OCI-LY7 (cell line): ENCODE measurements at regions not wholly inside any gene's neighbourhood (a gene's known extent, or its start where the extent isn't known, plus 50 kb on each side); places are given as distances from the start of the nearest gene placed in this dataset.

Experiments
- BruUV-seq: library from RNA; stranded (reverse); fragments of 400-500 nt; replicated peaks from 2 replicates; lab custom pipeline; 2021; lab: Mats Ljungman, UMichigan
- CTCF ChIA-PET: fragments of 300-600 bp; sonication (Branson Sonifier 250); formaldehyde crosslinking; loops from one replicate; lab custom pipeline; 2022; ENCODE audit warnings: antibody characterized with exemption; ENCODE audit not compliant: unreplicated experiment; lab: Charles Lee
- POLR2A ChIA-PET: fragments of 300-600 bp; sonication (Branson Sonifier 250); formaldehyde crosslinking; loops from one replicate; lab custom pipeline; 2022; ENCODE audit warnings: antibody characterized with exemption; lab: Charles Lee
- DNase-seq: peaks from one replicate; pipeline ENCODE4 v3.0.0-alpha.2; 2015; ENCODE audit warnings: low spot score
- H2AFZ ChIP-seq: fragments of 200-600 bp; sonication (generic), shearing (Covaris generic); 2 replicates; pipeline ENCODE4 v1.6.1; 2014; ENCODE audit warnings: mild to moderate bottlenecking, antibody characterized with exemption, low read length, moderate library complexity
- H3K27ac ChIP-seq: fragments of 200-600 bp; sonication (generic); 2 replicates; pipeline ENCODE4 v1.5.1; 2014; ENCODE audit warnings: mixed run types, low read depth, mild to moderate bottlenecking, moderate library complexity, low read length, inconsistent platforms; ENCODE audit not compliant: poor library complexity, severe bottlenecking
- H3K36me3 ChIP-seq: fragments of 200-600 bp; sonication (generic); 2 replicates; pipeline ENCODE4 v1.6.1; 2014; ENCODE audit warnings: mild to moderate bottlenecking, antibody characterized with exemption, low read length, moderate library complexity, mixed read lengths; ENCODE audit not compliant: insufficient read depth
- H3K4me1 ChIP-seq: fragments of 200-600 bp; sonication (generic); 2 replicates; pipeline ENCODE4 v1.5.1; 2014; ENCODE audit warnings: mild to moderate bottlenecking, low read length; ENCODE audit not compliant: insufficient read depth, poor library complexity, severe bottlenecking
- H3K4me2 ChIP-seq: fragments of 200-600 bp; sonication (generic); 2 replicates; pipeline ENCODE4 v1.6.1; 2014; ENCODE audit warnings: mild to moderate bottlenecking, low read length
- H3K4me3 ChIP-seq: fragments of 200-600 bp; sonication (generic); 2 replicates; pipeline ENCODE4 v1.5.1; 2014; ENCODE audit warnings: mild to moderate bottlenecking, low read depth, low read length; ENCODE audit not compliant: poor library complexity, severe bottlenecking
- H3K79me2 ChIP-seq: fragments of 200-600 bp; sonication (generic); 2 replicates; pipeline ENCODE4 v1.6.1; 2016; ENCODE audit warnings: low read depth, mild to moderate bottlenecking, low read length, moderate library complexity, mixed read lengths; ENCODE audit not compliant: insufficient read depth
- H3K9me2 ChIP-seq: fragments of 200-600 bp; sonication (generic); 2 replicates; pipeline ENCODE4 v1.6.1; 2016; ENCODE audit warnings: mild to moderate bottlenecking, low read length, mixed read lengths; ENCODE audit not compliant: insufficient read depth
- H3K9me3 ChIP-seq: fragments of 200-600 bp; sonication (generic); 2 replicates; pipeline ENCODE4 v1.6.1; 2014; ENCODE audit warnings: mild to moderate bottlenecking, mixed run types, low read length, mixed read lengths
- H4K20me1 ChIP-seq: fragments of 200-600 bp; sonication (generic); 2 replicates; pipeline ENCODE4 v1.6.1; 2014; ENCODE audit warnings: mild to moderate bottlenecking, antibody characterized with exemption, low read length, moderate library complexity, mixed read lengths; ENCODE audit not compliant: insufficient read depth
- EZH2phosphoT487 ChIP-seq: fragments of 200-600 bp; sonication (generic); IDR thresholded peaks from 2 replicates; pipeline ENCODE4 v1.6.1; 2018; ENCODE audit warnings: low read depth, borderline replicate concordance, mild to moderate bottlenecking, mixed run types, antibody characterized with exemption, low read length, moderate library complexity, mixed read lengths
- intact Hi-C: fragments of 100-400 bp; cut with micrococcal nuclease; formaldehyde crosslinking; loops from one replicate; pipeline ENCODE4 v1.10.0; 2022; ENCODE audit not compliant: unreplicated experiment
- TF ChIP-seq, protein P1 (sequence below): fragments of 200-600 bp; sonication (generic); conservative IDR thresholded peaks from 2 replicates; pipeline ENCODE4 v1.5.1; 2014; ENCODE audit warnings: mild to moderate bottlenecking, antibody characterized with exemption, low read length, moderate library complexity, mixed read lengths

GRCh38 chr5:56290378-56291078 lies 57.4 kb upstream of the ANKRD55 start:
- no peak overlapping the region for H3K27ac ChIP-seq
- no peaks in the 10 kb centered on the region for H3K79me2 ChIP-seq
- no TSS peak for BruUV-seq
- no peak overlapping the region for H3K4me3 ChIP-seq
- no peaks in the 10 kb centered on the region for H3K9me2 ChIP-seq
- no peaks in the 10 kb centered on the region for H3K4me1 ChIP-seq
- H3K4me2 ChIP-seq, result no peak overlapping the region
- TF ChIP-seq, protein P1, sequence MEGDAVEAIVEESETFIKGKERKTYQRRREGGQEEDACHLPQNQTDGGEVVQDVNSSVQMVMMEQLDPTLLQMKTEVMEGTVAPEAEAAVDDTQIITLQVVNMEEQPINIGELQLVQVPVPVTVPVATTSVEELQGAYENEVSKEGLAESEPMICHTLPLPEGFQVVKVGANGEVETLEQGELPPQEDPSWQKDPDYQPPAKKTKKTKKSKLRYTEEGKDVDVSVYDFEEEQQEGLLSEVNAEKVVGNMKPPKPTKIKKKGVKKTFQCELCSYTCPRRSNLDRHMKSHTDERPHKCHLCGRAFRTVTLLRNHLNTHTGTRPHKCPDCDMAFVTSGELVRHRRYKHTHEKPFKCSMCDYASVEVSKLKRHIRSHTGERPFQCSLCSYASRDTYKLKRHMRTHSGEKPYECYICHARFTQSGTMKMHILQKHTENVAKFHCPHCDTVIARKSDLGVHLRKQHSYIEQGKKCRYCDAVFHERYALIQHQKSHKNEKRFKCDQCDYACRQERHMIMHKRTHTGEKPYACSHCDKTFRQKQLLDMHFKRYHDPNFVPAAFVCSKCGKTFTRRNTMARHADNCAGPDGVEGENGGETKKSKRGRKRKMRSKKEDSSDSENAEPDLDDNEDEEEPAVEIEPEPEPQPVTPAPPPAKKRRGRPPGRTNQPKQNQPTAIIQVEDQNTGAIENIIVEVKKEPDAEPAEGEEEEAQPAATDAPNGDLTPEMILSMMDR, result no peak
- no peak for TF ChIP-seq EZH2phosphoT487
- intact Hi-C loops, result no loop called here
- no peaks in the 10 kb centered on the region for H3K36me3 ChIP-seq
- DNase-seq, result no peak
- ChIA-PET POLR2A (interaction anchor here (0.6 kb wide), 1 partner anchor 266 kb away, joined by 3 read pairs; no protein-coding TSS in a partner anchor), CTCF (no interaction called here)
- no peak overlapping the region for H2AFZ ChIP-seq
- H4K20me1 ChIP-seq, result no peaks in the 10 kb centered on the region
- no peaks in the 10 kb centered on the region for H3K9me3 ChIP-seq

- Histone ChIP-seq H3K4me1 (no peaks in the 10 kb centered on the region), H3K9me2 (no peaks in the 10 kb centered on the region), H3K4me3 (no peak overlapping the region), H2AFZ (no peak overlapping the region), H3K4me2 (no peak overlapping the region), H3K79me2 (no peaks in the 10 kb centered on the region), H3K36me3 (no peaks in the 10 kb centered on the region), H3K9me3 (no peaks in the 10 kb centered on the region), H3K27ac (no peak overlapping the region), H4K20me1 (no peaks in the 10 kb centered on the region)
- TF ChIP-seq, protein P1, result no peak
- no peak for TF ChIP-seq EZH2phosphoT487
- ChIA-PET POLR2A (interaction anchor here (0.5 to 0.6 kb wide), 2 partner anchors 50 to 389 kb away, joined by 3 read pairs; no protein-coding TSS in a partner anchor), CTCF (no interaction called here)
- intact Hi-C loops, result no loop called here
- no TSS peak for BruUV-seq
- no peak for DNase-seq
These were observed 56.5 kb upstream of the ANKRD55 start for GRCh38 chr5:56289602-56289987.
